GM12874 (cell line): ENCODE measurements at regions not wholly inside any gene's neighbourhood (a gene's known extent, or its start where the extent isn't known, plus 50 kb on each side); places are given as distances from the start of the nearest gene placed in this dataset.

Experiments
- CTCF ChIP-seq: IDR thresholded peaks from 2 replicates; pipeline ENCODE4 v1.5.1; 2011; ENCODE audit warnings: low read depth, mild to moderate bottlenecking, control low read depth, low read length, moderate library complexity; ENCODE audit not compliant: insufficient read depth

GRCh38 chr13:89900104-89900765 is 1447.3 kb upstream of the MIR17HG start:
- TF ChIP-seq CTCF: no peak

GRCh38 chr13:89902223-89902622 is 1445.3 kb upstream of the MIR17HG start:
- no peak for TF ChIP-seq CTCF

GRCh38 chr13:89903115-89903514 is 1444.4 kb upstream of the MIR17HG start:
- TF ChIP-seq CTCF: no peak

- TF ChIP-seq CTCF: no peak
These were observed 1437.3 kb upstream of the MIR17HG start for GRCh38 chr13:89910166-89910565.

- TF ChIP-seq CTCF: no peak
These were observed 1430.9 kb upstream of the MIR17HG start for GRCh38 chr13:89916551-89916950.

- no peak for TF ChIP-seq CTCF
These were observed 1427.0 kb upstream of the MIR17HG start for GRCh38 chr13:89920461-89920860.

- no peak for TF ChIP-seq CTCF
These were observed 1424.4 kb upstream of the MIR17HG start for GRCh38 chr13:89923052-89923451.

GRCh38 chr13:89923736-89924135 is 1423.8 kb upstream of the MIR17HG start:
- no peak for TF ChIP-seq CTCF
